ENCODE measurements at regions not wholly inside any gene's neighbourhood (a gene's known extent, or its start where the extent isn't known, plus 50 kb on each side); places are given as distances from the start of the nearest gene placed in this dataset.

GRCh38 chr9:118836891-118837290, 532.3 kb downstream of the BRINP1 start:
- Histone ChIP-seq H3K4me1 (ENCODE audit: control insufficient read depth, insufficient read depth, low read length) (no peaks in the 10 kb centered on the region), H3K36me3 (ENCODE audit: control insufficient read depth, insufficient read depth, low read length) (no peaks in the 10 kb centered on the region), H3K27ac (ENCODE audit: low read length) (no peak overlapping the region), H3K27me3 (ENCODE audit: control insufficient read depth, insufficient read depth, low read length) (no peaks in the 10 kb centered on the region), H3K9me3 (ENCODE audit: control insufficient read depth, insufficient read depth, low read length) (no peaks in the 10 kb centered on the region), H3K4me3 (ENCODE audit: low read length) (no peak overlapping the region)
- Mint-ChIP-seq H3K36me3 (no peaks in the 10 kb centered on the region), H3K27ac (no peak overlapping the region), H3K9me3 (peaks cover 2 to 6% of the 10 kb centered on the region in 2 donors), H3K27me3 (ENCODE audit: low read depth in 2 of 2) (no peaks in the 10 kb centered on the region), H3K4me3 (no peak overlapping the region), H3K4me1 (no peaks in the 10 kb centered on the region)
- ATAC-seq (no peak), DNase-seq (no peak)
- TF ChIP-seq, protein P1, sequence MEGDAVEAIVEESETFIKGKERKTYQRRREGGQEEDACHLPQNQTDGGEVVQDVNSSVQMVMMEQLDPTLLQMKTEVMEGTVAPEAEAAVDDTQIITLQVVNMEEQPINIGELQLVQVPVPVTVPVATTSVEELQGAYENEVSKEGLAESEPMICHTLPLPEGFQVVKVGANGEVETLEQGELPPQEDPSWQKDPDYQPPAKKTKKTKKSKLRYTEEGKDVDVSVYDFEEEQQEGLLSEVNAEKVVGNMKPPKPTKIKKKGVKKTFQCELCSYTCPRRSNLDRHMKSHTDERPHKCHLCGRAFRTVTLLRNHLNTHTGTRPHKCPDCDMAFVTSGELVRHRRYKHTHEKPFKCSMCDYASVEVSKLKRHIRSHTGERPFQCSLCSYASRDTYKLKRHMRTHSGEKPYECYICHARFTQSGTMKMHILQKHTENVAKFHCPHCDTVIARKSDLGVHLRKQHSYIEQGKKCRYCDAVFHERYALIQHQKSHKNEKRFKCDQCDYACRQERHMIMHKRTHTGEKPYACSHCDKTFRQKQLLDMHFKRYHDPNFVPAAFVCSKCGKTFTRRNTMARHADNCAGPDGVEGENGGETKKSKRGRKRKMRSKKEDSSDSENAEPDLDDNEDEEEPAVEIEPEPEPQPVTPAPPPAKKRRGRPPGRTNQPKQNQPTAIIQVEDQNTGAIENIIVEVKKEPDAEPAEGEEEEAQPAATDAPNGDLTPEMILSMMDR (IDR thresholded peaks at IDR 0.05): no peak
- intact Hi-C loops (cut with micrococcal nuclease): no loop called here
- 81% methylated on average over 2 of the region's 2 CpGs for WGBS (ENCODE audit: insufficient coverage)

GRCh38 chr9:118871531-118871930, 497.7 kb downstream of the BRINP1 start:
- H3K9me3 Mint-ChIP-seq: peaks cover 5 to 14% of the 10 kb centered on the region in 2 donors
- Histone ChIP-seq H3K4me3 (ENCODE audit: low read length) (no peak overlapping the region), H3K9me3 (ENCODE audit: control insufficient read depth, insufficient read depth, low read length) (no peaks in the 10 kb centered on the region), H3K4me1 (ENCODE audit: control insufficient read depth, insufficient read depth, low read length) (no peaks in the 10 kb centered on the region), H3K27ac (ENCODE audit: low read length) (no peak overlapping the region), H3K36me3 (ENCODE audit: control insufficient read depth, insufficient read depth, low read length) (no peaks in the 10 kb centered on the region), H3K27me3 (ENCODE audit: control insufficient read depth, insufficient read depth, low read length) (no peaks in the 10 kb centered on the region)
- H3K4me3 Mint-ChIP-seq: no peak overlapping the region
- 93% methylated on average over 5 of the region's 6 CpGs for WGBS (ENCODE audit: insufficient coverage)
- ATAC-seq (no peak), DNase-seq (no peak)
- H3K27ac Mint-ChIP-seq: no peak overlapping the region
- TF ChIP-seq, protein P1 (IDR thresholded peaks at IDR 0.05): no peak
- no peaks in the 10 kb centered on the region for H3K4me1 Mint-ChIP-seq
- no peaks in the 10 kb centered on the region for H3K27me3 Mint-ChIP-seq (ENCODE audit: low read depth in 2 of 2)
- intact Hi-C loops (cut with micrococcal nuclease): no loop called here
- H3K36me3 Mint-ChIP-seq: no peaks in the 10 kb centered on the region

DNA sequence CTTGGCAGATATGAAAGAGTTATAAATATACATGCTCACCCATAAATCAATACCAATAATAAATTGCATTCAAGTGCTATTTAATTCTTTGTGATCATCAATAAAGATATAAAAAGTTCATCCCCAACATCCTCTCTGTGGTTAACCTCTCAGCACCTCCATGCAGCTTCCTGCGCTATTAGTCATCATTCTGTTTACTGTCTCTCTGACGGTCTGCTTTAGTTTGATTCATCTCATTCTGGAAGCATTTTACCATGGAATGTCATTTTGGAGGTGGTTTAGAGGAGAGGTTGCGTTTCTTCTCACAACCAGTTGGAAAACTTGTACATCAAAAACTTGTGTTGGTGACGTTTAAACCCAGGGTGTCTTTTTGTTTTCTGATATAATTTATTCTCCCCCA, 486.6 kb downstream of the BRINP1 start:
- Mint-ChIP-seq H3K36me3 (no peaks in the 10 kb centered on the region), H3K4me3 (no peak overlapping the region), H3K27ac (no peak overlapping the region), H3K27me3 (ENCODE audit: low read depth in 2 of 2) (no peaks in the 10 kb centered on the region), H3K9me3 (peaks cover 7 to 16% of the 10 kb centered on the region in 2 donors), H3K4me1 (no peaks in the 10 kb centered on the region)
- no peak for ATAC-seq
- no peaks in the 10 kb centered on the region for H3K4me1 ChIP-seq (ENCODE audit: control insufficient read depth, insufficient read depth, low read length)
- WGBS (ENCODE audit: insufficient coverage): 86% methylated on average over 3 of the region's 4 CpGs
- intact Hi-C loops (cut with micrococcal nuclease): no loop called here
- no peak overlapping the region for H3K27ac ChIP-seq (ENCODE audit: low read length)
- H3K4me3 ChIP-seq (ENCODE audit: low read length): no peak overlapping the region
- no peaks in the 10 kb centered on the region for H3K36me3 ChIP-seq (ENCODE audit: control insufficient read depth, insufficient read depth, low read length)
- TF ChIP-seq, protein P1 (IDR thresholded peaks at IDR 0.05): no peak
- H3K27me3 ChIP-seq (ENCODE audit: control insufficient read depth, insufficient read depth, low read length): no peaks in the 10 kb centered on the region
- no peaks in the 10 kb centered on the region for H3K9me3 ChIP-seq (ENCODE audit: control insufficient read depth, insufficient read depth, low read length)
- no peak for DNase-seq

DNA sequence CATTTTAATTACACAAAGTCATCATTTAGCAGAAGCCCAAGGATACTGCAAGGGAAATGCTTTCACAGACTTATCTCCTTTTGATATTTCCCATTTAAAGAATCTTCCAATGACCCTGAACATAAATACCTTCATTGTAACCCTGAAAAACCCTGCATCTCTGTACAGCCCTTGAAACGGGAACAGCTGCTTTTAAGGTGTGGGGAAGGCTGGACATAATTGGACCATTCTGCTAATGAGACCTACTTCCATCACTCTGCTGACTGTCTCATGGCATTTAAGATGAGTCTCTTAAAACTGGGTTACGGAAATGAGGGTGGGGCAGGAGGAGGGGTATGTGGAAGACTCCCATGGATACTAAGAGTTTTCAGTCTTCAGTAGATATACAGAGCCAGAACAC, 485.8 kb downstream of the BRINP1 start:
- H3K9me3 Mint-ChIP-seq: peaks cover 8 to 16% of the 10 kb centered on the region in 2 donors
- no peaks in the 10 kb centered on the region for H3K36me3 Mint-ChIP-seq
- Histone ChIP-seq H3K27ac (ENCODE audit: low read length) (no peak overlapping the region), H3K4me3 (ENCODE audit: low read length) (no peak overlapping the region), H3K9me3 (ENCODE audit: control insufficient read depth, insufficient read depth, low read length) (no peaks in the 10 kb centered on the region), H3K36me3 (ENCODE audit: control insufficient read depth, insufficient read depth, low read length) (no peaks in the 10 kb centered on the region), H3K4me1 (ENCODE audit: control insufficient read depth, insufficient read depth, low read length) (no peaks in the 10 kb centered on the region), H3K27me3 (ENCODE audit: control insufficient read depth, insufficient read depth, low read length) (no peaks in the 10 kb centered on the region)
- 96% methylated on average over 2 of the region's 2 CpGs for WGBS (ENCODE audit: insufficient coverage)
- H3K27me3 Mint-ChIP-seq (ENCODE audit: low read depth in 2 of 2): no peaks in the 10 kb centered on the region
- TF ChIP-seq, protein P1 (IDR thresholded peaks at IDR 0.05): no peak
- DNase-seq: no peak
- H3K4me3 Mint-ChIP-seq: no peak overlapping the region
- intact Hi-C loops (cut with micrococcal nuclease): no loop called here
- ATAC-seq: no peak
- no peak overlapping the region for H3K27ac Mint-ChIP-seq
- H3K4me1 Mint-ChIP-seq: no peaks in the 10 kb centered on the region

Data from natural killer cell (primary cell).